Keratinocyte (primary cell): ENCODE measurements at regions not wholly inside any gene's neighbourhood (a gene's known extent, or its start where the extent isn't known, plus 50 kb on each side); places are given as distances from the start of the nearest gene placed in this dataset.

ENCODE experiments used
- DNase-seq: peaks from one replicate; pipeline ENCODE4 v3.0.0-alpha.2; 2011; ENCODE audit warnings: low read depth, missing footprints, low spot score
- FAIRE-seq: peaks from 2 replicates; lab custom pipeline; 2011; peaks lifted over from hg19 to GRCh38; lab: Jason Lieb, UNC
- H2AFZ ChIP-seq: 2 replicates; pipeline ENCODE4 v1.6.0; 2012; ENCODE audit warnings: low read length, control low read depth, inconsistent platforms; ENCODE audit not compliant: control insufficient read depth
- H3K27ac ChIP-seq: 2 replicates; pipeline ENCODE4 v1.5.1; 2011; ENCODE audit warnings: low read length; ENCODE audit not compliant: control insufficient read depth, insufficient read depth
- H3K27me3 ChIP-seq: 3 replicates; pipeline ENCODE4 v1.6.0; 2011; ENCODE audit warnings: low read length; ENCODE audit not compliant: control insufficient read depth, insufficient read depth; ENCODE audit errors: extremely low read depth
- H3K36me3 ChIP-seq, 2 experiments: 2 replicates in 1 of 2; 3 replicates in 1 of 2; pipeline ENCODE4 v1.5.1; 2011; ENCODE audit warnings: low read length in 2 of 2, mild to moderate bottlenecking in 1 of 2; ENCODE audit not compliant: control insufficient read depth in 2 of 2, insufficient read depth in 2 of 2; ENCODE audit errors: extremely low read depth in 1 of 2
- H3K4me1 ChIP-seq: 3 replicates; pipeline ENCODE4 v1.5.1; 2011; ENCODE audit warnings: low read length; ENCODE audit not compliant: control insufficient read depth, insufficient read depth; ENCODE audit errors: extremely low read depth
- H3K4me2 ChIP-seq: 3 replicates; pipeline ENCODE4 v1.6.0; 2011; ENCODE audit warnings: low read depth, low read length; ENCODE audit not compliant: control insufficient read depth, insufficient read depth; ENCODE audit errors: extremely low read depth
- H3K4me3 ChIP-seq, 3 experiments: fragments of 200-600 bp in 1 of 3; sonication (generic) in 1 of 3; 2 replicates in 2 of 3; 3 replicates in 1 of 3; pipeline ENCODE4 v1.5.1; 2011 to 2016; ENCODE audit warnings: low read length in 3 of 3, mild to moderate bottlenecking in 3 of 3, control low read depth in 2 of 3, inconsistent platforms in 1 of 3, low read depth in 1 of 3, mixed read lengths in 1 of 3, mixed run types in 1 of 3, moderate library complexity in 1 of 3; ENCODE audit not compliant: control insufficient read depth in 2 of 3, insufficient read depth in 2 of 3; ENCODE audit errors: extremely low read depth in 1 of 3
- H3K79me2 ChIP-seq: 2 replicates; pipeline ENCODE4 v1.6.0; 2012; ENCODE audit warnings: low read length; ENCODE audit not compliant: control insufficient read depth, insufficient read depth
- H3K9ac ChIP-seq: 3 replicates; pipeline ENCODE4 v1.6.0; 2011; ENCODE audit warnings: low read length; ENCODE audit not compliant: control insufficient read depth, insufficient read depth; ENCODE audit errors: extremely low read depth
- H3K9me1 ChIP-seq: 3 replicates; pipeline ENCODE4 v1.6.0; 2011; ENCODE audit warnings: low read length; ENCODE audit not compliant: control insufficient read depth, insufficient read depth; ENCODE audit errors: extremely low read depth
- H3K9me3 ChIP-seq: 2 replicates; pipeline ENCODE4 v1.5.1; 2012; ENCODE audit warnings: low read depth, low read length; ENCODE audit not compliant: control insufficient read depth
- H4K20me1 ChIP-seq: 3 replicates; pipeline ENCODE4 v1.6.0; 2011; ENCODE audit warnings: low read length; ENCODE audit not compliant: control insufficient read depth, insufficient read depth; ENCODE audit errors: extremely low read depth
- EZH2 ChIP-seq: IDR thresholded peaks from one replicate; pipeline ENCODE4 v1.6.1; 2012; ENCODE audit warnings: inconsistent platforms, mild to moderate bottlenecking, low read length, moderate library complexity
- dilution Hi-C: fragments of 300-500 bp; cut with MboI; formaldehyde crosslinking; loops from one replicate; pipeline ENCODE4 v1.7.0; 2020; ENCODE audit warnings: low sequenced_read_pairs; ENCODE audit not compliant: extremely low pct_ligation_motif_present
- TF ChIP-seq, protein P1 (sequence below), 3 experiments: IDR thresholded peaks in 1 of 3; conservative IDR thresholded peaks in 1 of 3; optimal IDR thresholded peaks in 1 of 3; 2 replicates in 2 of 3; 3 replicates in 1 of 3; pipeline versions ENCODE3 to v1.5.1; 2011; ENCODE audit warnings: low read length in 3 of 3, mild to moderate bottlenecking in 3 of 3, moderate library complexity in 2 of 3, control low read depth in 1 of 3, inconsistent platforms in 1 of 3; ENCODE audit not compliant: insufficient read depth in 2 of 3; ENCODE audit errors: extremely low read depth in 1 of 3

DNA sequence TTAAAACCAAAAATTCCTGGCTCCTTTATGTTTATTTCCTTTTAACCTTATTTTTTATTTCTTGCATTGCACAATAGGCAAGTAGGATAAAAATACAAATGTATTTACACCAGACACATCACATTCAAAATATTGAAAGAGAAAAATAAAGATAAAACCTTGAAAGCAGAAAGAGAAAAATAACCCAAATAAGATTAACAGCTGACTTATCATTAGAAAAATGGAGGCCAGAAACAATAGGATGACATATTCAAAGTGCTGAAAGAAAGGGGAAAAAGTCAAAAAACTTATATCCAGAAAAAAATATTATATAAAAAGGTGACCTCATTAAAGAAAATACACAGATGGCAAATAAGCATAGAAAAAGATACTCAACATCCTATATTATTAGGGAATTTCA, 459.4 kb downstream of the NUF2 start:
- Histone ChIP-seq H3K4me2 (no peak overlapping the region), H3K27ac (no peak overlapping the region), H2AFZ (no peak overlapping the region), H3K27me3 (no peaks in the 10 kb centered on the region), H3K4me1 (no peaks in the 10 kb centered on the region), H3K79me2 (no peaks in the 10 kb centered on the region), H3K4me3 (no peak overlapping the region), H3K9me1 (no peaks in the 10 kb centered on the region), H3K9me3 (no peaks in the 10 kb centered on the region), H3K36me3 (no peaks in the 10 kb centered on the region), H4K20me1 (no peaks in the 10 kb centered on the region), H3K9ac (no peak overlapping the region)
- FAIRE-seq (no peak), DNase-seq (no peak)
- dilution Hi-C loops = no loop called here
- TF ChIP-seq EZH2 = no peak
- TF ChIP-seq, protein P1, sequence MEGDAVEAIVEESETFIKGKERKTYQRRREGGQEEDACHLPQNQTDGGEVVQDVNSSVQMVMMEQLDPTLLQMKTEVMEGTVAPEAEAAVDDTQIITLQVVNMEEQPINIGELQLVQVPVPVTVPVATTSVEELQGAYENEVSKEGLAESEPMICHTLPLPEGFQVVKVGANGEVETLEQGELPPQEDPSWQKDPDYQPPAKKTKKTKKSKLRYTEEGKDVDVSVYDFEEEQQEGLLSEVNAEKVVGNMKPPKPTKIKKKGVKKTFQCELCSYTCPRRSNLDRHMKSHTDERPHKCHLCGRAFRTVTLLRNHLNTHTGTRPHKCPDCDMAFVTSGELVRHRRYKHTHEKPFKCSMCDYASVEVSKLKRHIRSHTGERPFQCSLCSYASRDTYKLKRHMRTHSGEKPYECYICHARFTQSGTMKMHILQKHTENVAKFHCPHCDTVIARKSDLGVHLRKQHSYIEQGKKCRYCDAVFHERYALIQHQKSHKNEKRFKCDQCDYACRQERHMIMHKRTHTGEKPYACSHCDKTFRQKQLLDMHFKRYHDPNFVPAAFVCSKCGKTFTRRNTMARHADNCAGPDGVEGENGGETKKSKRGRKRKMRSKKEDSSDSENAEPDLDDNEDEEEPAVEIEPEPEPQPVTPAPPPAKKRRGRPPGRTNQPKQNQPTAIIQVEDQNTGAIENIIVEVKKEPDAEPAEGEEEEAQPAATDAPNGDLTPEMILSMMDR (optimal IDR thresholded peaks at IDR 0.05 in 1 of 3, IDR thresholded peaks at IDR 0.05 in 1 of 3, conservative IDR thresholded peaks at IDR 0.05 in 1 of 3; ENCODE audit: extremely low read depth in 1 of 3, insufficient read depth in 2 of 3, low read length in 3 of 3) = no peak

DNA sequence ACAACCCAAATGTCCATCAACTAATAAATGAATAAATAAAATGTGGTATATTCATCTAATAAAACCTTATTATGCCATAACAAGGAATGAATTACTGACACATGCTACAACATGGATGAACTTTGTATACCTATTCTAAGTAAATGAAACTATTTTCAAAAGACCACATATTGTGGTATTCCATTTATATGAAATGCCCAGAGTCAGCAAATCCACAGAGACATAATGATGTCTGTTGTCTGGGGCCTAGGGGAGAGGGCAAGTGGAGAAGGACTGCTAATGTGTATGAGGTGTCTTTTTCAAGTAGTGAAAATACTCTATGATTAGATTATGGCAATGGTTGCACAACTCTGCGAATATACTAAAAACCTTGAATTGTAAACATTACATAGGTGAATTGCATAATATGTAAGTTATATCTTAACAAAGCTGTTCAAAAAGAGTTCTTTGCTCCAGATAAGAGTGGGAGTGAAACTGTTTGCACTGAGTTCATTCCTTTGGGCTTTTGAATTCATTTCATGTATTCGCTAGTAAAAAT, 464.2 kb downstream of the NUF2 start:
- no peaks in the 10 kb centered on the region for H3K27me3 ChIP-seq
- dilution Hi-C loops = no loop called here
- H3K79me2 ChIP-seq = no peaks in the 10 kb centered on the region
- no peak overlapping the region for H3K4me3 ChIP-seq
- no peaks in the 10 kb centered on the region for H3K36me3 ChIP-seq
- H4K20me1 ChIP-seq = no peaks in the 10 kb centered on the region
- H3K4me2 ChIP-seq = no peak overlapping the region
- no peak overlapping the region for H3K9ac ChIP-seq
- no peak overlapping the region for H3K27ac ChIP-seq
- no peak for FAIRE-seq
- no peaks in the 10 kb centered on the region for H3K4me1 ChIP-seq
- H2AFZ ChIP-seq = no peak overlapping the region
- H3K9me1 ChIP-seq = no peaks in the 10 kb centered on the region
- TF ChIP-seq, protein P1 (optimal IDR thresholded peaks at IDR 0.05 in 1 of 3, IDR thresholded peaks at IDR 0.05 in 1 of 3, conservative IDR thresholded peaks at IDR 0.05 in 1 of 3; ENCODE audit: extremely low read depth in 1 of 3, insufficient read depth in 2 of 3, low read length in 3 of 3) = no peak
- TF ChIP-seq EZH2 = no peak
- DNase-seq = no peak
- no peaks in the 10 kb centered on the region for H3K9me3 ChIP-seq
